Ishikawa (cell line): ENCODE measurements at regions not wholly inside any gene's neighbourhood (a gene's known extent, or its start where the extent isn't known, plus 50 kb on each side); places are given as distances from the start of the nearest gene placed in this dataset.

Experiments used
- CEBPB ChIP-seq: IDR thresholded peaks from 2 replicates; pipeline ENCODE4 v1.6.1; 2012
- CREB1 ChIP-seq: IDR thresholded peaks from 2 replicates; pipeline ENCODE4 v1.6.1; 2012; ENCODE audit warnings: low read depth
- EGR1 ChIP-seq: IDR thresholded peaks from 2 replicates; pipeline ENCODE4 v1.6.1; 2012
- EP300 ChIP-seq: IDR thresholded peaks from 2 replicates; pipeline ENCODE4 v1.6.1; 2012; ENCODE audit warnings: borderline replicate concordance
- FOXM1 ChIP-seq: IDR thresholded peaks from 2 replicates; pipeline ENCODE4 v1.6.1; 2012; ENCODE audit warnings: low read depth, borderline replicate concordance
- NFIC ChIP-seq: IDR thresholded peaks from 2 replicates; pipeline ENCODE4 v1.6.1; 2012
- RAD21 ChIP-seq: IDR thresholded peaks from 2 replicates; pipeline ENCODE4 v1.6.1; 2012; ENCODE audit warnings: low read depth
- REST ChIP-seq: IDR thresholded peaks from 2 replicates; pipeline ENCODE4 v1.6.1; 2012; ENCODE audit warnings: low read depth, mild to moderate bottlenecking
- TAF1 ChIP-seq: IDR thresholded peaks from 2 replicates; pipeline ENCODE4 v1.6.1; 2012; ENCODE audit warnings: low read depth, mild to moderate bottlenecking
- TCF12 ChIP-seq: IDR thresholded peaks from 2 replicates; pipeline ENCODE4 v1.6.1; 2012; ENCODE audit warnings: low read depth
- TEAD4 ChIP-seq: IDR thresholded peaks from 2 replicates; pipeline ENCODE4 v1.6.1; 2012
- YY1 ChIP-seq: IDR thresholded peaks from 2 replicates; pipeline ENCODE4 v1.6.1; 2012; ENCODE audit warnings: low read depth
- ZBTB7A ChIP-seq: IDR thresholded peaks from 2 replicates; pipeline ENCODE4 v1.6.1; 2012; ENCODE audit warnings: low read depth
- TF ChIP-seq, protein P1 (sequence below): IDR thresholded peaks from 2 replicates; pipeline ENCODE4 v1.6.1; 2012
- TF ChIP-seq, protein P2 (sequence below): IDR thresholded peaks from 2 replicates; pipeline ENCODE4 v1.6.1; 2012

GRCh38 chr16:50861451-50861850 lies 119.6 kb downstream of the CYLD start:
- TF ChIP-seq TCF12 (no peak), REST (no peak), TAF1 (no peak), NFIC (no peak), EP300 (no peak), CREB1 (no peak), FOXM1 (no peak), YY1 (no peak), EGR1 (no peak), TEAD4 (no peak), RAD21 (no peak), ZBTB7A (no peak)
- TF ChIP-seq, protein P1, sequence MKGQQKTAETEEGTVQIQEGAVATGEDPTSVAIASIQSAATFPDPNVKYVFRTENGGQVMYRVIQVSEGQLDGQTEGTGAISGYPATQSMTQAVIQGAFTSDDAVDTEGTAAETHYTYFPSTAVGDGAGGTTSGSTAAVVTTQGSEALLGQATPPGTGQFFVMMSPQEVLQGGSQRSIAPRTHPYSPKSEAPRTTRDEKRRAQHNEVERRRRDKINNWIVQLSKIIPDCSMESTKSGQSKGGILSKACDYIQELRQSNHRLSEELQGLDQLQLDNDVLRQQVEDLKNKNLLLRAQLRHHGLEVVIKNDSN: no peak
- TF ChIP-seq, protein P2, sequence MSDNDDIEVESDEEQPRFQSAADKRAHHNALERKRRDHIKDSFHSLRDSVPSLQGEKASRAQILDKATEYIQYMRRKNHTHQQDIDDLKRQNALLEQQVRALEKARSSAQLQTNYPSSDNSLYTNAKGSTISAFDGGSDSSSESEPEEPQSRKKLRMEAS: no peak

DNA sequence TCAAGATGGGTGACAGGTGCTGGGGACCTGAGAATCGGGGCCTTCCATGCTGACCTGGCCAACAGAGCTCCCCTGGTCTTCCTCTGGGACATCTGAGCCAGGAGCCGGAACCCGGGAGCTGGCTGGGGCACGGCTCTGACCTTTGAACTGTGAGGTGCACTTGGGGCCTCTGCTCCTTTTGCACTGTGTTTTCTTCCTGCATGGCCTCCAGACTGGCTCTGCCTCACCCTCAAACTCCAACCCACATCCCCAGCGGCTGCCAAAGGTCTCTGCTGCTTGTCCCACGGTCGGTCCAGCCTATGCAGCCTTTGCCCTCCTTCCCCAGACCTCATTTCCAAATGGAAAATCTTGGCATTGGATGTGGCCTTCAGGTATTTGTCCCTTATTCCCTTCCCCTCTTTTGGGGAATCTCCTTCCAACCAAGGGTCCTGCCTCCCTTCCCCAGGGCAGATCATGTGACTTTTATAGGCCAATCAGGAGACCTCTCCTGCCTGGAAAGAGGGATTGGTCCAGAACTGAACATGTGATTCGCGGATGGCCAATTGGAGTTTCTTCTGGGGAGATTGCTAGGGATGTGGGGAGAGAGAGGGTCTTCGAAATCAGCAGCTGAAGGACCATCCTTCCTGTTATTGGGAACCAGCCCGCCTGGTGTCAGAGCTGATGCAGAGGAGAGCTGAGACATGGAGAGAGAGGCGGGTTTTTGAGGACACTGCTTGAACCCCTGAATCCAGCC lies 117.9 kb downstream of the CYLD start:
- TF ChIP-seq, protein P1: peak; percentile 33
- no peak for TF ChIP-seq TAF1

GRCh38 chr16:50858877-50859627 lies 117.2 kb downstream of the CYLD start:
- TF ChIP-seq NFIC (no peak), REST (no peak), TEAD4 (no peak), YY1 (no peak), ZBTB7A (no peak), CEBPB (no peak), TAF1 (no peak), EGR1 (no peak), TCF12 (no peak), CREB1 (no peak), FOXM1 (no peak), EP300 (no peak)
- TF ChIP-seq, protein P2: no peak
- TF ChIP-seq, protein P1: no peak

GRCh38 chr16:50858376-50858775 lies 116.5 kb downstream of the CYLD start:
- no peak for TF ChIP-seq YY1
- TF ChIP-seq EGR1: no peak

GRCh38 chr16:50857881-50858280 lies 116.0 kb downstream of the CYLD start:
- no peak for TF ChIP-seq TAF1
- TF ChIP-seq ZBTB7A: no peak
- no peak for TF ChIP-seq FOXM1
- no peak for TF ChIP-seq YY1
- TF ChIP-seq, protein P1: no peak
- TF ChIP-seq EP300: no peak
- no peak for TF ChIP-seq CEBPB
